ENCODE measurements at regions not wholly inside any gene's neighbourhood (a gene's known extent, or its start where the extent isn't known, plus 50 kb on each side); places are given as distances from the start of the nearest gene placed in this dataset.

DNA sequence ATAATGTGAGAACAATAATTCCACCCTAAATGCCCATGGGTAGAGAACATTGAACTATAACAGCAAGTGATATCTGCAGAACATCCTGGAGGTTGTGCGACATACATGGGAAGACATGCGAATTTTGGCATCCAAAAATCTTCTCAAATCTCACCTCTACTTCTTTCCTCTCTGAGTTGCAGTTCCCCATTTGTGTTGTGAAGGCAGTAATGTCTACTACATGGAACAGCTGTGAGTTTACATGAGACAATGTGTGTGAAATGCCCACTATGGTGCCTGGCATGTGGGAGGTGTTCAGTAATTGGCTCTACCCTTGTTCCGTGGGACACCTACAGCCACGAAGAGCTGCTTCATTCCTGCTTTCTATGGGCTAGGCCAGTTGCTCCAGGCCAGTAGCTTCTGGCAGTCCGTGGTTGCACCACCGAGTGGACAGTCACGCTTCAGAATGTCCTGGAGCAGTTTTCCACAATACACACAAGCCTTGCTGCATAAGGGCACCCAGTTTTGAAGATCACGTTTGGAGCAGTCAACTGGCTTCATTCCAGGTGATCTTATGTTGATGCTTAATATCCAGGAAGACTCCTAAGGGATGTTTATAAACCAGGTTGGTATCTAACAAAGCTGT is 297.7 kb downstream of the DEPDC1B start:
- Histone ChIP-seq H3K4me3 (no peak overlapping the region), H3K27ac (no peak overlapping the region), H3K9me3 (ENCODE audit: low read depth) (no peaks in the 10 kb centered on the region), H3K4me1 (ENCODE audit: insufficient read depth) (no peaks in the 10 kb centered on the region), H3K27me3 (replicated peaks; ENCODE audit: insufficient read depth) (no peaks in the 10 kb centered on the region), H2AFZ (no peak overlapping the region), H3K9ac (no peak overlapping the region), H3K36me3 (ENCODE audit: low read depth) (no peaks in the 10 kb centered on the region), H3K79me2 (ENCODE audit: insufficient read depth) (no peaks in the 10 kb centered on the region), H3F3A (ENCODE audit: insufficient read depth) (no peaks in the 10 kb centered on the region), H3K9me2 (ENCODE audit: insufficient read depth) (no peaks in the 10 kb centered on the region), H4K20me1 (ENCODE audit: insufficient read depth) (no peaks in the 10 kb centered on the region), H3K4me2 (ENCODE audit: unreplicated experiment) (no peak overlapping the region)
- DNase-seq, result no peak
- 33 to 40% methylated on average over 8 of the region's 8 CpGs for WGBS, 2 experiments (ENCODE audit: low coverage in 1 of 2, low lambda C conversion rate in 2 of 2, missing lambda C conversion rate in 2 of 2)
- in situ Hi-C loops (cut with MboI), result no loop called here
- TF ChIP-seq EZH2 (IDR thresholded peaks at IDR 0.05; ENCODE audit: insufficient read depth, poor library complexity, severe bottlenecking), result no peak
- no peak for TF ChIP-seq EZH2phosphoT487 (IDR thresholded peaks at IDR 0.05; ENCODE audit: insufficient read depth, low read depth)

DNA sequence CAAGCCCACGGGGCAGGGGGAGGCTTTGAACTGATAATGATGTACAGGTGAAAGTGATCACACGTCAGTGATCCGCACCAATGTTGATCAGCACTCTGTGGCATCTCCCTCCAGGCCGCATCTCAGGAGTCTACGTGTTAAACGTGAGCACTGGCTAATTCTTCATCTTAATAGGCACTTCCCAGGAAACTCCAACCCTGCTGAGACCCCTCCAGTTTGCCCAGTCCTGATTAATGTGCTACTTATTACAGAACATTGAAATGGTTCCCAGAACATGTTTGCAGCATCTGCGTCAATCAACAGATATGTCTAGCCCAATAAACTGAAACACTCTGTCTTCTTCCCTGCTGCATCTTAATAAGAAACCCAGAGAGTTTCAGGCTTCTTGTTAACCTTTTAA is 298.4 kb downstream of the DEPDC1B start:
- Histone ChIP-seq H3K9me2 (ENCODE audit: insufficient read depth) (no peaks in the 10 kb centered on the region), H3K79me2 (ENCODE audit: insufficient read depth) (no peaks in the 10 kb centered on the region), H3K4me3 (no peak overlapping the region), H3K4me2 (ENCODE audit: unreplicated experiment) (no peak overlapping the region), H4K20me1 (ENCODE audit: insufficient read depth) (no peaks in the 10 kb centered on the region), H2AFZ (no peak overlapping the region), H3K9me3 (ENCODE audit: low read depth) (no peaks in the 10 kb centered on the region), H3K36me3 (ENCODE audit: low read depth) (no peaks in the 10 kb centered on the region), H3F3A (ENCODE audit: insufficient read depth) (no peaks in the 10 kb centered on the region), H3K27ac (no peak overlapping the region), H3K4me1 (ENCODE audit: insufficient read depth) (no peaks in the 10 kb centered on the region), H3K9ac (no peak overlapping the region), H3K27me3 (replicated peaks; ENCODE audit: insufficient read depth) (no peaks in the 10 kb centered on the region)
- DNase-seq, result no peak
- TF ChIP-seq EZH2phosphoT487 (IDR thresholded peaks at IDR 0.05; ENCODE audit: insufficient read depth, low read depth), result no peak
- no peak for TF ChIP-seq EZH2 (IDR thresholded peaks at IDR 0.05; ENCODE audit: insufficient read depth, poor library complexity, severe bottlenecking)
- in situ Hi-C loops (cut with MboI), result no loop called here
- WGBS, 2 experiments (ENCODE audit: low coverage in 1 of 2, low lambda C conversion rate in 2 of 2, missing lambda C conversion rate in 2 of 2), result 16 to 24% methylated on average over 7 of the region's 7 CpGs

DNA sequence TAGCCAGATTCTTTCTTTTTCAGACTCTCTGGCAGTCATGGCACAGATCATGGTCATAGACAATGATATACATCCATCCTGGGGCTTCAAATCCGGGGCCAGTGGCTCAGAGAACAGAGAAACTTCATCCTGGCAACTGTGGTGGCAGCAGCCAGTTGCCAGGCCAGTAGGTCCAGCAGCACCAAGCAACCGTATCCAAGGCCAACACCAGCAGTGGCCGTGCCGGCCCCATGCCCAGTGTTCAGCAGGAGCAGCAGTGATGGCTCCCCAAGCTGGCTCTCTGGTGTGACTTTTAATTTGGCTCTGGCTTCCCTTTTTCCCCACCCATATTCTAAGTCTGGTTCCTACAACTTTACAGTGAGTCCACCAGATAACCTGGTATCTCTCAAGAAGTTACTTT is 300.5 kb downstream of the DEPDC1B start:
- 40 to 47% methylated on average over 4 of the region's 4 CpGs for WGBS, 2 experiments (ENCODE audit: low coverage in 1 of 2, low lambda C conversion rate in 2 of 2, missing lambda C conversion rate in 2 of 2)
- no peak overlapping the region for H3K4me3 ChIP-seq
- H3K4me1 ChIP-seq (ENCODE audit: insufficient read depth), result no peaks in the 10 kb centered on the region
- in situ Hi-C loops (cut with MboI), result loop anchor here (25.0 kb wide), 1 partner anchor 587 kb away; no protein-coding TSS in a partner anchor
- no peaks in the 10 kb centered on the region for H3K79me2 ChIP-seq (ENCODE audit: insufficient read depth)
- no peak for TF ChIP-seq EZH2 (IDR thresholded peaks at IDR 0.05; ENCODE audit: insufficient read depth, poor library complexity, severe bottlenecking)
- TF ChIP-seq EZH2phosphoT487 (IDR thresholded peaks at IDR 0.05; ENCODE audit: insufficient read depth, low read depth), result no peak
- H3K36me3 ChIP-seq (ENCODE audit: low read depth), result no peaks in the 10 kb centered on the region
- H3K27me3 ChIP-seq (replicated peaks; ENCODE audit: insufficient read depth), result no peaks in the 10 kb centered on the region
- H4K20me1 ChIP-seq (ENCODE audit: insufficient read depth), result no peaks in the 10 kb centered on the region
- H3K4me2 ChIP-seq (ENCODE audit: unreplicated experiment), result no peak overlapping the region
- no peaks in the 10 kb centered on the region for H3F3A ChIP-seq (ENCODE audit: insufficient read depth)
- no peak overlapping the region for H2AFZ ChIP-seq
- no peak for DNase-seq
- no peak overlapping the region for H3K9ac ChIP-seq
- no peaks in the 10 kb centered on the region for H3K9me2 ChIP-seq (ENCODE audit: insufficient read depth)
- no peaks in the 10 kb centered on the region for H3K9me3 ChIP-seq (ENCODE audit: low read depth)
- no peak overlapping the region for H3K27ac ChIP-seq

DNA sequence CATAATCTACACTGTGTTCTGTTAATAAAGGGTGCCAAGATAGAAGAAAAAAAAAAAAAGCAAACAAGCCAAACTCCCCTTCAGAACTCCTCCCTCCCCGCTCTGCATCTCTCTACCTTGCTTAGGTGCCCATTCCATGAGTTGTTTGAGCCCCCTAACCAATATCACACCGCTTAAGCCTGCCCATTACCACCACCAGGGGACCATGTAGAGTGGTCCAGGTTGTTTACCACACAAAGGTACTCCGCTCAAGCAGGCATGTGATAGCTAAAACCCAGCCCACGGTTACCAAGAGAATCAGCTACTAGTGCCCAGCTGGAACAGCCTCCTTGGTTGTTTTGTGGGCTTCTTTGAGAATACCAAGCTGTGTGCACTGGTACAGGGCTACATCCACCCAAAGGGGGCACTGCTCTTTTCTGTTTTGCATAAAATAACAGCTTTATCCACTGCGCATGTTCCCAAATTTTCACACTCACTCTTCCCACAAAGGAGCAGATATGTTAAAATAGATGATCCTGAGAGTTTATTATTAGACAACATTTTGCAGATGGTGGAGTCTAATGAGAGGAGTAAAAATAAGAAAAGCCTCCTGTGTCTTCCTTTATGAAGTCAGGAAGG is 304.1 kb downstream of the DEPDC1B start:
- no peaks in the 10 kb centered on the region for H3K9me3 ChIP-seq (ENCODE audit: low read depth)
- no peaks in the 10 kb centered on the region for H3K9me2 ChIP-seq (ENCODE audit: insufficient read depth)
- no peaks in the 10 kb centered on the region; the same call in 1 of the 2 replicates for H3K27me3 ChIP-seq (replicated peaks; ENCODE audit: insufficient read depth)
- WGBS, 2 experiments (ENCODE audit: low coverage in 1 of 2, low lambda C conversion rate in 2 of 2, missing lambda C conversion rate in 2 of 2), result 53% methylated on average over 5 of the region's 5 CpGs
- H4K20me1 ChIP-seq (ENCODE audit: insufficient read depth), result no peaks in the 10 kb centered on the region
- TF ChIP-seq EZH2 (IDR thresholded peaks at IDR 0.05; ENCODE audit: insufficient read depth, poor library complexity, severe bottlenecking) (no peak), EZH2phosphoT487 (IDR thresholded peaks at IDR 0.05; ENCODE audit: insufficient read depth, low read depth) (no peak)
- no peaks in the 10 kb centered on the region for H3F3A ChIP-seq (ENCODE audit: insufficient read depth)
- H3K9ac ChIP-seq, result no peak overlapping the region
- H3K36me3 ChIP-seq (ENCODE audit: low read depth), result no peaks in the 10 kb centered on the region
- no peaks in the 10 kb centered on the region for H3K4me1 ChIP-seq (ENCODE audit: insufficient read depth)
- H3K27ac ChIP-seq, result no peak overlapping the region
- DNase-seq, result no peak
- no peaks in the 10 kb centered on the region for H3K79me2 ChIP-seq (ENCODE audit: insufficient read depth)
- H2AFZ ChIP-seq, result no peak overlapping the region
- in situ Hi-C loops (cut with MboI), result loop anchor here (25.0 kb wide), 1 partner anchor 584 kb away; no protein-coding TSS in a partner anchor
- H3K4me2 ChIP-seq (ENCODE audit: unreplicated experiment), result no peak overlapping the region
- H3K4me3 ChIP-seq, result no peak overlapping the region

All from GM23248 (cell line).